ENCODE measurements at regions not wholly inside any gene's neighbourhood (a gene's known extent, or its start where the extent isn't known, plus 50 kb on each side); places are given as distances from the start of the nearest gene placed in this dataset.

DNA sequence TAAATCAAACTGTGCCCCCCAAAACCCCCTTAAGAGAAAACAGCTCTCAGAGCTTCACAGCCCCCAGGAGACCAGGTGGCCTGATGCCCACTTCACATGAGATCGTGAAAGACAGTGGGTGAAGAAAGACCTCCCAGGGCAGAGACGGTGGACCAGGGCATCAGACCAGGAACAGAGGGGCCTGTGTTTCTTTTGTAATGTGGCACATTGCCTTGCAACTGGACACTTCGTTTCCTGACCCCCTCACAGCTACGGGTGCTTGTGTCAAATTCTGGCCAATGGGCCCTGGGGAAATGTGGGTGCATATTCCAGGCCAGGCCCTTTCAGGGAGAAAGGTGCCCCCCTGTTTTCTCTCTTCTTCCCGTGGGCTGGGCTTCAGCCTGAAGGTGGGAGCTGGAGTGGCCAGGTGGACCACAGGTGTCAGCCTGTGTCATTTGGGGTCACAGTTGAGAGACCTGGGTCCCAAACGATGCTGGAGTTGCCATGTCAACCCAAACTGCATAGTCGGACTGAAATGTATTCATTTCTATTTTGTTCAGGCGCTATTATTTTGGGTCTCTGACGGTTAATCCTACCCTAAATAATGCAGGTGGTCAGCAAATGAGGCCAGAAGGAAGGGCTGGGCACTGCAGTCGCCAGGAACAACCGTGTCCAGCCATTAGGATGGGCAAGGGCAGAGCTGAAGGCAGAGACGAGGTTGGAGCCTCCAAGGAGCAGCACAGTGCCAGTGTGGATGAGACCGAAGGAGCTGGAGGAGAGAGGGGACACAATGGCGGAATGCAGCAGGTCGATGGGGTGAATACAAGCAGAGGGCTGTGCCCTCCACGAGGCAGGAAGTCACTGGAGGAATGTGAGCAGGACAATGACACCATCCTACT lies 338.2 kb downstream of the EIPR1 start:
- H3K27ac ChIP-seq (ENCODE audit: low read depth in 2 of 2, low read length in 1 of 2), result no peak overlapping the region; a peak in 1 of 4 replicates
- no peaks in the 10 kb centered on the region for H4K20me1 ChIP-seq (ENCODE audit: insufficient read depth)
- no peaks in the 10 kb centered on the region for H3K27me3 ChIP-seq (ENCODE audit: insufficient read depth)
- H3K9me2 ChIP-seq, result no peaks in the 10 kb centered on the region
- no peaks in the 10 kb centered on the region for H3K9me3 ChIP-seq
- no peak overlapping the region for H3K9ac ChIP-seq
- CTCF ChIA-PET, result interaction anchor here (0.6 kb wide), 1 partner anchor 24 kb away, joined by 3 read pairs; no protein-coding TSS in a partner anchor
- no peaks in the 10 kb centered on the region for H3K79me2 ChIP-seq (ENCODE audit: insufficient read depth)
- POLR2A ChIA-PET, result no interaction called here
- no peak for TF ChIP-seq GABPA (IDR thresholded peaks at IDR 0.05; ENCODE audit: low read depth)
- no peak for TF ChIP-seq RXRA (IDR thresholded peaks at IDR 0.05; ENCODE audit: borderline replicate concordance, low read depth)
- TF ChIP-seq, protein P1, sequence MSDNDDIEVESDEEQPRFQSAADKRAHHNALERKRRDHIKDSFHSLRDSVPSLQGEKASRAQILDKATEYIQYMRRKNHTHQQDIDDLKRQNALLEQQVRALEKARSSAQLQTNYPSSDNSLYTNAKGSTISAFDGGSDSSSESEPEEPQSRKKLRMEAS (IDR thresholded peaks at IDR 0.05; ENCODE audit: low read depth), result no peak
- TF ChIP-seq CHD2 (IDR thresholded peaks at IDR 0.05; ENCODE audit: low read length, partially characterized antibody), result no peak
- no peak for TF ChIP-seq TAF1 (IDR thresholded peaks at IDR 0.05; ENCODE audit: borderline replicate concordance, low read depth, low read length)
- TF ChIP-seq, protein P2, sequence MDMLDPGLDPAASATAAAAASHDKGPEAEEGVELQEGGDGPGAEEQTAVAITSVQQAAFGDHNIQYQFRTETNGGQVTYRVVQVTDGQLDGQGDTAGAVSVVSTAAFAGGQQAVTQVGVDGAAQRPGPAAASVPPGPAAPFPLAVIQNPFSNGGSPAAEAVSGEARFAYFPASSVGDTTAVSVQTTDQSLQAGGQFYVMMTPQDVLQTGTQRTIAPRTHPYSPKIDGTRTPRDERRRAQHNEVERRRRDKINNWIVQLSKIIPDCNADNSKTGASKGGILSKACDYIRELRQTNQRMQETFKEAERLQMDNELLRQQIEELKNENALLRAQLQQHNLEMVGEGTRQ (IDR thresholded peaks at IDR 0.05; ENCODE audit: borderline replicate concordance, low read depth, low read length), result no peak
- TF ChIP-seq NRF1 (IDR thresholded peaks at IDR 0.05; ENCODE audit: low read depth, low read length), result no peak
- TF ChIP-seq EP300 (IDR thresholded peaks at IDR 0.05; ENCODE audit: borderline replicate concordance in 1 of 2, low read depth in 1 of 2, low read length in 1 of 2), result no peak
- no peak for TF ChIP-seq USF1 (IDR thresholded peaks at IDR 0.05; ENCODE audit: borderline replicate concordance, low read depth)
- TF ChIP-seq POLR2AphosphoS5 (IDR thresholded peaks at IDR 0.05; ENCODE audit: low read depth, low read length), result no peak
- no peak for TF ChIP-seq MEF2A (IDR thresholded peaks at IDR 0.05; ENCODE audit: borderline replicate concordance, low read depth)
- no peak for TF ChIP-seq YY1 (IDR thresholded peaks at IDR 0.05; ENCODE audit: low read depth)
- WGBS (ENCODE audit: low lambda C conversion rate), result 37% methylated on average over 16 of the region's 16 CpGs
- DNase-seq, result no peak
- H2AFZ ChIP-seq (ENCODE audit: low read depth), result no peak overlapping the region
- H3K4me1 ChIP-seq (ENCODE audit: control insufficient read depth in 1 of 2, insufficient read depth in 2 of 2, low read depth in 1 of 2, low read length in 1 of 2), result peaks cover 0 to 30% of the 10 kb centered on the region in 2 experiments; a peak in 1 of 4 replicates
- H3K4me3 ChIP-seq (ENCODE audit: low read depth in 2 of 2, low read length in 1 of 2), result no peak overlapping the region
- no peak overlapping the region for H3K4me2 ChIP-seq
- no peaks in the 10 kb centered on the region for H3F3A ChIP-seq (replicated peaks; ENCODE audit: insufficient read depth)
- H3K36me3 ChIP-seq (replicated peaks in 1 of 2; ENCODE audit: control insufficient read depth in 1 of 2, insufficient read depth in 2 of 2, low read length in 1 of 2), result no peaks in the 10 kb centered on the region

- Histone ChIP-seq H3K9ac (no peak overlapping the region), H3K4me3 (ENCODE audit: low read depth in 2 of 2, low read length in 1 of 2) (no peak overlapping the region), H3K4me2 (no peak overlapping the region), H3K79me2 (ENCODE audit: insufficient read depth) (no peaks in the 10 kb centered on the region), H3K9me3 (no peaks in the 10 kb centered on the region), H3K4me1 (ENCODE audit: control insufficient read depth in 1 of 2, insufficient read depth in 2 of 2, low read depth in 1 of 2, low read length in 1 of 2) (peaks cover 0 to 29% of the 10 kb centered on the region in 2 experiments; a peak in 1 of 4 replicates), H4K20me1 (ENCODE audit: insufficient read depth) (no peaks in the 10 kb centered on the region), H3K27me3 (ENCODE audit: insufficient read depth) (no peaks in the 10 kb centered on the region), H3K9me2 (no peaks in the 10 kb centered on the region), H3K27ac (ENCODE audit: low read depth in 2 of 2, low read length in 1 of 2) (no peak overlapping the region), H2AFZ (ENCODE audit: low read depth) (no peak overlapping the region), H3F3A (replicated peaks; ENCODE audit: insufficient read depth) (no peaks in the 10 kb centered on the region), H3K36me3 (replicated peaks in 1 of 2; ENCODE audit: control insufficient read depth in 1 of 2, insufficient read depth in 2 of 2, low read length in 1 of 2) (no peaks in the 10 kb centered on the region)
- 22% methylated on average over 12 of the region's 12 CpGs for WGBS (ENCODE audit: low lambda C conversion rate)
- POLR2A ChIA-PET, result no interaction called here
- CTCF ChIA-PET, result no interaction called here
- DNase-seq, result no peak
- TF ChIP-seq YY1 (IDR thresholded peaks at IDR 0.05; ENCODE audit: low read depth) (no peak), ELF1 (IDR thresholded peaks at IDR 0.05) (no peak), GATA2 (CRISPR knock-in tag; IDR thresholded peaks at IDR 0.05) (no peak), TEAD4 (IDR thresholded peaks at IDR 0.05; ENCODE audit: borderline replicate concordance, insufficient read depth) (no peak), SIN3A (IDR thresholded peaks at IDR 0.05; ENCODE audit: borderline replicate concordance, low read depth, low read length) (no peak), EP300 (IDR thresholded peaks at IDR 0.05; ENCODE audit: borderline replicate concordance in 1 of 2, low read depth in 1 of 2, low read length in 1 of 2) (no peak), RCOR1 (IDR thresholded peaks at IDR 0.05; ENCODE audit: low read length) (no peak), FOSL2 (IDR thresholded peaks at IDR 0.05; ENCODE audit: borderline replicate concordance, low read depth) (no peak), TAF1 (IDR thresholded peaks at IDR 0.05; ENCODE audit: borderline replicate concordance, low read depth, low read length) (no peak), USF1 (IDR thresholded peaks at IDR 0.05; ENCODE audit: borderline replicate concordance, low read depth) (no peak), IRF3 (IDR thresholded peaks at IDR 0.05; ENCODE audit: low read depth, low read length) (no peak)
- TF ChIP-seq, protein P3, sequence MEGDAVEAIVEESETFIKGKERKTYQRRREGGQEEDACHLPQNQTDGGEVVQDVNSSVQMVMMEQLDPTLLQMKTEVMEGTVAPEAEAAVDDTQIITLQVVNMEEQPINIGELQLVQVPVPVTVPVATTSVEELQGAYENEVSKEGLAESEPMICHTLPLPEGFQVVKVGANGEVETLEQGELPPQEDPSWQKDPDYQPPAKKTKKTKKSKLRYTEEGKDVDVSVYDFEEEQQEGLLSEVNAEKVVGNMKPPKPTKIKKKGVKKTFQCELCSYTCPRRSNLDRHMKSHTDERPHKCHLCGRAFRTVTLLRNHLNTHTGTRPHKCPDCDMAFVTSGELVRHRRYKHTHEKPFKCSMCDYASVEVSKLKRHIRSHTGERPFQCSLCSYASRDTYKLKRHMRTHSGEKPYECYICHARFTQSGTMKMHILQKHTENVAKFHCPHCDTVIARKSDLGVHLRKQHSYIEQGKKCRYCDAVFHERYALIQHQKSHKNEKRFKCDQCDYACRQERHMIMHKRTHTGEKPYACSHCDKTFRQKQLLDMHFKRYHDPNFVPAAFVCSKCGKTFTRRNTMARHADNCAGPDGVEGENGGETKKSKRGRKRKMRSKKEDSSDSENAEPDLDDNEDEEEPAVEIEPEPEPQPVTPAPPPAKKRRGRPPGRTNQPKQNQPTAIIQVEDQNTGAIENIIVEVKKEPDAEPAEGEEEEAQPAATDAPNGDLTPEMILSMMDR (IDR thresholded peaks at IDR 0.05), result no peak
- TF ChIP-seq, protein P1 (IDR thresholded peaks at IDR 0.05; ENCODE audit: low read depth), result no peak
These were observed 339.0 kb downstream of the EIPR1 start for GRCh38 chr2:3038636-3039035.
